ENCODE measurements at regions not wholly inside any gene's neighbourhood (a gene's known extent, or its start where the extent isn't known, plus 50 kb on each side); places are given as distances from the start of the nearest gene placed in this dataset.
"Not testable (repeated sequence)": the region's sequence is repeated elsewhere in the genome, so short reads cannot be mapped to it uniquely, and the experiment has no call there.

GRCh38 chr2:107137706-107138105 lies 251.7 kb upstream of the ST6GAL2 start:
- TF ChIP-seq POLR2A (IDR thresholded peaks at IDR 0.05; ENCODE audit: low read depth) (no peak), CTCF (IDR thresholded peaks at IDR 0.05) (no peak), EP300 (IDR thresholded peaks at IDR 0.05) (no peak), POLR2AphosphoS5 (IDR thresholded peaks at IDR 0.05) (no peak)
- H3K27ac ChIP-seq (replicated peaks in 1 of 4) = no peak overlapping the region
- H3K4me3 ChIP-seq = no peak overlapping the region
- H3K9me3 ChIP-seq = no peaks in the 10 kb centered on the region
- H3K27me3 ChIP-seq = no peaks in the 10 kb centered on the region
- WGBS = 60% methylated on average over 2 of the region's 2 CpGs
- H3K4me1 ChIP-seq = no peaks in the 10 kb centered on the region
- H3K36me3 ChIP-seq = no peaks in the 10 kb centered on the region
- no peak for DNase-seq (ENCODE audit: extremely low spot score)
- intact Hi-C loops (cut with DNase I) = no loop called here

- Histone ChIP-seq H3K9me3 (peaks cover 0 to 9% (median 7%) of the 10 kb centered on the region in 4 donors), H3K27ac (replicated peaks in 1 of 4) (no peak overlapping the region), H3K27me3 (no peaks in the 10 kb centered on the region), H3K4me1 (no peaks in the 10 kb centered on the region), H3K4me3 (no peak overlapping the region), H3K36me3 (no peaks in the 10 kb centered on the region)
- TF ChIP-seq EP300 (IDR thresholded peaks at IDR 0.05) (no peak), POLR2AphosphoS5 (IDR thresholded peaks at IDR 0.05) (no peak), CTCF (IDR thresholded peaks at IDR 0.05) (no peak), POLR2A (IDR thresholded peaks at IDR 0.05; ENCODE audit: low read depth) (no peak)
- intact Hi-C loops (cut with DNase I) = no loop called here
- WGBS = 87% methylated on average over 2 of the region's 2 CpGs
- no peak for DNase-seq (ENCODE audit: extremely low spot score)
These were observed 260.2 kb upstream of the ST6GAL2 start for GRCh38 chr2:107146181-107146580.

DNA sequence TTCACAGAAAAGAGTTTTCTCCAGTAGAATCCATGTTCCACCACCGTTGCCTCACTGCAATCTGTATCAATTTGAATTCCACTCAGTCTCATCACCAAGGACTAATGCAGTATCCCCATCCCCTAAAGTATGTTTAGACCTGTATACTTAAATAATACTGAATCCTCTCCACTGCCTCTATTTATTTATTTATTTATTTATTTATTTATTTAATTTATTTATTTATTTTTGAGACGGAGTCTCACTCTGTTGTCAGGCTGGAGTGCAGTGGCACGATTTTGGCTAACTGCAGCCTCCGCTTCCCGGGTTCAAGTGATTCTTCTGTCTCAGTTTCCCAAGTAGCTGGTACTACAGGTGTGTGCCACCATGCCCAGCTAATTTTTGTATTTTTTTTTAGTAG lies 260.7 kb upstream of the ST6GAL2 start:
- H3K27me3 ChIP-seq; H3K9me3 ChIP-seq; H3K4me1 ChIP-seq; H3K4me3 ChIP-seq; DNase-seq (ENCODE audit: extremely low spot score); H3K27ac ChIP-seq (replicated peaks in 1 of 4); H3K36me3 ChIP-seq; intact Hi-C loops (cut with DNase I): not testable (repeated sequence)
- WGBS = 86% methylated on average over 5 of the region's 5 CpGs

- 86% methylated on average over 3 of the region's 3 CpGs for WGBS
- Histone ChIP-seq H3K9me3 (peaks cover 0 to 9% (median 7%) of the 10 kb centered on the region in 4 donors), H3K27me3 (no peaks in the 10 kb centered on the region), H3K27ac (replicated peaks in 1 of 4) (no peak overlapping the region), H3K4me1 (no peaks in the 10 kb centered on the region), H3K36me3 (no peaks in the 10 kb centered on the region), H3K4me3 (no peak overlapping the region)
- DNase-seq (ENCODE audit: extremely low spot score) = no peak
- intact Hi-C loops (cut with DNase I) = no loop called here
- TF ChIP-seq EP300 (IDR thresholded peaks at IDR 0.05) (no peak), CTCF (IDR thresholded peaks at IDR 0.05) (no peak), POLR2A (IDR thresholded peaks at IDR 0.05; ENCODE audit: low read depth) (no peak), POLR2AphosphoS5 (IDR thresholded peaks at IDR 0.05) (no peak)
These were observed 262.1 kb upstream of the ST6GAL2 start for GRCh38 chr2:107148055-107148454.

DNA sequence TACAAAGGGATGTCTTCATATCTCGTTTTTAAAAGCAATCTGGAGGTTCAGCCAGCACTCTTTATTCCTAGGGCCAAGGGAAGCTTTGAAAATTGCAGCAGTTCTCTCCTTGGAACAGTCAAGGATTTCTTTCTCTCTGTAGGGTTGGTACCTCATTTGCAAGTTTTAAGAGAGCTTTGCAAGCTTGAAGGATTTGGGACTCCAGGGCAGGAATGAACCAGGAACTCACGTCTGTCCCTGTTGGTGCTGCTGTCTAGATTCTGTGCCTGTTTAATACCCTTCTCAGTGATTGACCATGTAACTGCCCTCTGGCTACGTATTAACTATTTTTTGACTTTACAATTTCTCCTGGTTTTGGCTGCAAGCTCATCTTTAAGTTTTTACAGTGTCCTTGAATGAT lies 262.5 kb upstream of the ST6GAL2 start:
- TF ChIP-seq POLR2AphosphoS5 (IDR thresholded peaks at IDR 0.05) = no peak
- TF ChIP-seq EP300 (IDR thresholded peaks at IDR 0.05) = no peak
- TF ChIP-seq CTCF (IDR thresholded peaks at IDR 0.05) = no peak
- no peak for TF ChIP-seq POLR2A (IDR thresholded peaks at IDR 0.05; ENCODE audit: low read depth)
- Histone ChIP-seq H3K36me3 (no peaks in the 10 kb centered on the region), H3K9me3 (peaks cover 0 to 9% (median 7%) of the 10 kb centered on the region in 4 donors), H3K27me3 (no peaks in the 10 kb centered on the region), H3K4me3 (no peak overlapping the region), H3K27ac (replicated peaks in 1 of 4) (no peak overlapping the region), H3K4me1 (no peaks in the 10 kb centered on the region)
- intact Hi-C loops (cut with DNase I) = no loop called here
- 68% methylated on average over 3 of the region's 3 CpGs for WGBS
- no peak for DNase-seq (ENCODE audit: extremely low spot score)

Measured in esophagus muscularis mucosa (tissue), 4 donors.